Stomach (tissue), 4 donors: ENCODE measurements at regions not wholly inside any gene's neighbourhood (a gene's known extent, or its start where the extent isn't known, plus 50 kb on each side); places are given as distances from the start of the nearest gene placed in this dataset.

Experiments
- CTCF ChIP-seq, 7 experiments: fragments of 450-650 bp in 4 of 7; fragments of 200-600 bp in 3 of 7; sonication (generic) in 3 of 7; IDR thresholded peaks; one replicate each; pipeline ENCODE4 v1.5.1; 2016 to 2019; ENCODE audit warnings: antibody characterized with exemption in 7 of 7, control low read depth in 2 of 7, mild to moderate bottlenecking in 1 of 7
- EP300 ChIP-seq: sonication (generic); formaldehyde crosslinking; IDR thresholded peaks from one replicate; pipeline ENCODE4 v1.6.1; 2017; ENCODE audit warnings: antibody characterized with exemption
- POLR2A ChIP-seq, 4 donors: fragments of 450-650 bp; IDR thresholded peaks; one replicate each; pipeline ENCODE4 v1.6.1; 2016; ENCODE audit warnings: antibody characterized with exemption in 4 of 4, control low read depth in 2 of 4, mild to moderate bottlenecking in 1 of 4, moderate library complexity in 1 of 4
- POLR2AphosphoS5 ChIP-seq, 3 donors: sonication (generic); formaldehyde crosslinking; IDR thresholded peaks; one replicate each; pipeline ENCODE4 v1.6.1; 2016; ENCODE audit warnings: antibody characterized with exemption in 3 of 3

- TF ChIP-seq CTCF (IDR thresholded peaks at IDR 0.05) (no peak), POLR2A (IDR thresholded peaks at IDR 0.05) (no peak), POLR2AphosphoS5 (IDR thresholded peaks at IDR 0.05) (no peak), EP300 (no peak)
Measured at GRCh38 chr1:81312272-81312754, 488.4 kb upstream of the ADGRL2 start.
